ENCODE measurements at regions not wholly inside any gene's neighbourhood (a gene's known extent, or its start where the extent isn't known, plus 50 kb on each side); places are given as distances from the start of the nearest gene placed in this dataset.

- Mint-ChIP-seq H3K36me3 (ENCODE audit: low read depth) (no peaks in the 10 kb centered on the region), H3K27me3 (ENCODE audit: low read depth) (no peaks in the 10 kb centered on the region), H3K4me1 (no peaks in the 10 kb centered on the region), H3K9me3 (no peaks in the 10 kb centered on the region), H3K4me3 (no peak overlapping the region), H3K27ac (ENCODE audit: unreplicated experiment) (no peak overlapping the region)
- TF ChIP-seq CTCF (conservative IDR thresholded peaks at IDR 0.05) = no peak
- DNase-seq (ENCODE audit: low read depth, low spot score) = no peak
Observed at GRCh38 chr2:223270548-223270947, 218.6 kb downstream of the KCNE4 start.

GRCh38 chr2:223273995-223274394, 222.0 kb downstream of the KCNE4 start:
- TF ChIP-seq CTCF (conservative IDR thresholded peaks at IDR 0.05) = no peak
- Mint-ChIP-seq H3K4me3 (no peak overlapping the region), H3K36me3 (ENCODE audit: low read depth) (no peaks in the 10 kb centered on the region)

GRCh38 chr2:223282221-223282620, 230.2 kb downstream of the KCNE4 start:
- DNase-seq (ENCODE audit: low read depth, low spot score) = no peak
- TF ChIP-seq CTCF (conservative IDR thresholded peaks at IDR 0.05) = no peak
- Mint-ChIP-seq H3K4me3 (no peak overlapping the region), H3K36me3 (ENCODE audit: low read depth) (no peaks in the 10 kb centered on the region), H3K27ac (ENCODE audit: unreplicated experiment) (no peak overlapping the region), H3K27me3 (ENCODE audit: low read depth) (no peaks in the 10 kb centered on the region), H3K4me1 (no peaks in the 10 kb centered on the region), H3K9me3 (peaks cover 13% of the 10 kb centered on the region)

More at GRCh38 chr2:223273995-223274394, 222.0 kb downstream of the KCNE4 start:
- Mint-ChIP-seq H3K27ac (ENCODE audit: unreplicated experiment) (no peak overlapping the region), H3K9me3 (peaks cover 4% of the 10 kb centered on the region), H3K4me1 (no peaks in the 10 kb centered on the region), H3K27me3 (ENCODE audit: low read depth) (no peaks in the 10 kb centered on the region)
- no peak for DNase-seq (ENCODE audit: low read depth, low spot score)

DNA sequence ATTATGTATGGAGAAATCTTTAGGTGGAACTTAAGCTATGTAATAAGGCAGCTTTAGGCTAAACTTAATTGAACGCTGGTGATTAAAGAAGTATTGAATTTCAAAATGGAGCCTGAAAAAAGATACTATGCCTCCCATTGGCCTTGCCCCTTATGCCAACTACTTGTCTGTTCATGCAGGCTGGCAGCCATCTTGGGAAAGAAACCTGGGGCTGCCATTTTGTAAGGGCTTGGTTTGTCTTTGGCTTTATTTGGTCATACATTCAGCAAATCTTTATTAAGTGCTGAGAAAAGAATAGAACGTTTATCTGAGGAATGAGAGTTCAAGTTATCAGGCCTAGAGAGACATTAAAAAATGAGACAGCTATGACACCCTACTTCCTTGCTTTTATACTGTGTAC, 231.3 kb downstream of the KCNE4 start:
- no peaks in the 10 kb centered on the region for H3K4me1 Mint-ChIP-seq
- H3K4me3 Mint-ChIP-seq = no peak overlapping the region
- no peak overlapping the region for H3K27ac Mint-ChIP-seq (ENCODE audit: unreplicated experiment)
- TF ChIP-seq CTCF (conservative IDR thresholded peaks at IDR 0.05) = no peak
- no peak for DNase-seq (ENCODE audit: low read depth, low spot score)
- H3K27me3 Mint-ChIP-seq (ENCODE audit: low read depth) = no peaks in the 10 kb centered on the region
- no peaks in the 10 kb centered on the region for H3K36me3 Mint-ChIP-seq (ENCODE audit: low read depth)
- H3K9me3 Mint-ChIP-seq = peaks cover 11% of the 10 kb centered on the region

DNA sequence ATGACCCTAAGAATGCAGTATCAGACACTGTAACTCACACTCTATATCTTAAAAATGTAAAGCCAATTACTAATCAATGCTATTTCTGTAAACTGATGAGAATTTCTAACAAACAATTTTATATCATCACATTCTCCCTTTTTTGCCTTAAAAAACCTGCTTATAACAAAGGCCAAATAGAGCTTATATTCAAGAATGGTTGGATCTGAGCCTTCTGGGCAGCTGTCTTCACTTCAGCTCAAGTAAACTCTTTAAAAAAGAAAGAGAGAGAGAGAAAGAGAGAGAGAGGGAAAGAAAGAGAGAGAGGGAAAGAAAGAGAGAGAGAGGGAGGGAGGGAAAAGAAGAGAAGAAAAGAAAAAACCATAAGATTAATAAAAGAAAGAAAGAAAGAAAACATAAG, 231.8 kb downstream of the KCNE4 start:
- Mint-ChIP-seq H3K27me3 (ENCODE audit: low read depth) (no peaks in the 10 kb centered on the region), H3K4me1 (no peaks in the 10 kb centered on the region), H3K4me3 (no peak overlapping the region), H3K27ac (ENCODE audit: unreplicated experiment) (no peak overlapping the region), H3K36me3 (ENCODE audit: low read depth) (no peaks in the 10 kb centered on the region), H3K9me3 (peaks cover 11% of the 10 kb centered on the region)
- no peak for TF ChIP-seq CTCF (conservative IDR thresholded peaks at IDR 0.05)
- DNase-seq (ENCODE audit: low read depth, low spot score) = no peak

Measured in neural crest cell (in vitro differentiated cells).